Heart left ventricle (tissue), 16 donors: ENCODE measurements at regions not wholly inside any gene's neighbourhood (a gene's known extent, or its start where the extent isn't known, plus 50 kb on each side); places are given as distances from the start of the nearest gene placed in this dataset.

Experiments
- ATAC-seq, 4 donors: fragments of 200-7000 bp; cut with Tn5 transposase; one replicate each; pipeline ENCODE4 v1.9.1; 2020 to 2022; ENCODE audit warnings: moderate library complexity in 4 of 4, mild to moderate bottlenecking in 3 of 4, moderate number of reproducible peaks in 1 of 4
- DNase-seq, 5 donors: peaks; one replicate each; pipeline ENCODE4 v3.0.0-alpha.2; 2020
- H3K27ac ChIP-seq, 12 donors: fragments of 200-600 bp; sonication (generic) in 4 of 12; one replicate each; pipeline versions ENCODE4 v1.5.0 to v1.8.0; 2016 to 2022; ENCODE audit warnings: mild to moderate bottlenecking in 2 of 12
- H3K27me3 ChIP-seq, 9 donors: fragments of 200-600 bp; sonication (generic) in 2 of 9; one replicate each; pipeline versions ENCODE4 v1.5.1 to v1.8.0; 2016 to 2022; ENCODE audit warnings: mild to moderate bottlenecking in 3 of 9
- H3K36me3 ChIP-seq, 9 donors: fragments of 200-600 bp; sonication (generic) in 2 of 9; one replicate each; pipeline versions ENCODE4 v1.5.0 to v1.8.0; 2018 to 2022; ENCODE audit warnings: mild to moderate bottlenecking in 2 of 9
- H3K4me1 ChIP-seq, 12 donors: fragments of 200-600 bp; sonication (generic) in 4 of 12; one replicate each; pipeline versions ENCODE4 v1.5.0 to v1.8.0; 2016 to 2022; ENCODE audit warnings: mild to moderate bottlenecking in 3 of 12
- H3K4me3 ChIP-seq, 12 donors: fragments of 200-600 bp; sonication (generic) in 4 of 12; one replicate each; pipeline versions ENCODE4 v1.5.0 to v1.8.0; 2017 to 2022; ENCODE audit warnings: mild to moderate bottlenecking in 9 of 12, moderate library complexity in 4 of 12
- H3K9me3 ChIP-seq, 12 donors: fragments of 200-600 bp; sonication (generic) in 4 of 12; one replicate each; pipeline versions ENCODE4 v1.5.0 to v1.8.0; 2016 to 2022; ENCODE audit warnings: mild to moderate bottlenecking in 1 of 12
- POLR2A ChIP-seq, 2 donors: fragments of 450-650 bp; IDR thresholded peaks; one replicate each; pipeline ENCODE4 v1.6.1; 2017; ENCODE audit warnings: antibody characterized with exemption in 2 of 2, mild to moderate bottlenecking in 2 of 2, moderate library complexity in 2 of 2
- WGBS, 4 donors: extraction: QIAGEN DNeasy Blood & Tissue Kit in 2 of 4; methylation state at CpG; one replicate each; pipeline versions ENCODE4 v1.1.5 to v1.1.7; 2013 to 2018; 5-methylcytosine and 5-hydroxymethylcytosine counted together
- intact Hi-C, 10 donors: fragments of 100-400 bp; cut with DNase I; formaldehyde crosslinking; loops; one replicate each; pipeline versions ENCODE4 v1.11.1 to v1.14.2; 2022
- TF ChIP-seq, protein P1 (sequence below), 12 donors: fragments of 200-600 bp; sonication (generic) in 4 of 12; IDR thresholded peaks; one replicate each; pipeline versions ENCODE4 v1.5.0 to v1.8.0; 2018 to 2022; ENCODE audit warnings: antibody characterized with exemption in 12 of 12, mild to moderate bottlenecking in 5 of 12
- donor health status: ischemic (EF 13 %, LVEDD 7.1; RV severe dilation, severe dysfunction).
- donor health status: healthy with polysubstance abuse.
- donor health status: DM: no; HTN: yes; CAD: no.
- donor health status: DM: no; HTN: no; CAD: no.
- donor health status: ischemic (EF 25% LVEDD 6.9; RV normal size, moderate dysfunction).
- donor health status: ischemic (EF 25% LVEDD 5.7; RV mildly dilated, moderate dysfunction).
- donor health status: healthy.
- donor health status: DM: yes; HTN: yes; CAD: no.
- donor health status: ischemic (EF 35%, LVEDD 5.7; RV mildly dilated, moderate dysfunction).
- donor health status: nonischemic (EF 11% LVEDD 7.7; RV severe dilation, severe dysfunction).
- donor health status: DM: yes; HTN: yes; CAD: no.
- donor health status: PGD.
- donor health status: ischemic (EF 29% LVEDD 5.4; RV normal size, mild dysfunction).
- donor health status: nonischemic (EF 23%, LVEDD 6.1; RV moderate dilation, normal function).

DNA sequence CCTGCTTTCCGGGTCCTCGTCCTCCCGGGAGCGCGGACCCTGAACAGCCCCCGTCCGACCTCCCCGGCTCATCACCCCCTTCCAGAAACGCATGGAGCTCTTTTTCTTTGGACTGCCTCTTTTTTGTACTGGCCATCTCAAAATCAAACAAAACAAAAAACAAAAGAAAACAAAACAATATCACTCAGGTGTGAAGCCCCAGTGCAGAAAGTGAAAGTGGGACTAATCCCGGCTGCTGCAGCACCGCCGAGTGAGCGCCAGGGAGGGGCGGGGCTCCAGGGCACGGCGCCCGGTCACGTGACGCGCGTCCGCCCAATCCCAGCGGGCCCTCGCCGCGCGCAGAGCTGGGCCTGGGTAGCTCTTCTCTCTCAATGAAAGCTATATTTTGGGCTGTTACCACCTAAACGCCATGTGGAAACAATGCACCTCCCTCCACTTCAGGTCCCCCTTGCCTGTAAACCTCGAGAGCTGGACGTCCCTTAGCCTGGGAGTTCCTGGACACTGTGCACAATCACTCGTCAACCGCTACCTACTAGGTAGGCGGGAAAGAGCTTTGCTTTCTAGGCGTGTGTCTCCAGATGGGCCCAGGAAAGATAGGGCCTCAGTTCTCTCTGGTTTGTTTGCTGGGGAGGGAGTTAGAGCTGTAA lies 93.7 kb upstream of the PRDM1 start:
- DNase-seq (peak; percentile 76 to 92 (median 84)), ATAC-seq (peak; percentile 83 to 95 (median 95))
- H3K4me1 ChIP-seq, result peaks cover 0 to 37% (median 15%) of the 10 kb centered on the region in 12 donors
- 0 to 2% (median 1%) methylated on average over 33 to 34 of the region's 34 CpGs for WGBS, 4 donors
- H3K27me3 ChIP-seq, result peaks cover 26 to 100% (median 84%) of the 10 kb centered on the region in 9 donors
- H3K36me3 ChIP-seq, result no peaks in the 10 kb centered on the region
- peak in 1 of 2 donors; percentile 22 for TF ChIP-seq POLR2A (IDR thresholded peaks at IDR 0.05)
- TF ChIP-seq, protein P1, sequence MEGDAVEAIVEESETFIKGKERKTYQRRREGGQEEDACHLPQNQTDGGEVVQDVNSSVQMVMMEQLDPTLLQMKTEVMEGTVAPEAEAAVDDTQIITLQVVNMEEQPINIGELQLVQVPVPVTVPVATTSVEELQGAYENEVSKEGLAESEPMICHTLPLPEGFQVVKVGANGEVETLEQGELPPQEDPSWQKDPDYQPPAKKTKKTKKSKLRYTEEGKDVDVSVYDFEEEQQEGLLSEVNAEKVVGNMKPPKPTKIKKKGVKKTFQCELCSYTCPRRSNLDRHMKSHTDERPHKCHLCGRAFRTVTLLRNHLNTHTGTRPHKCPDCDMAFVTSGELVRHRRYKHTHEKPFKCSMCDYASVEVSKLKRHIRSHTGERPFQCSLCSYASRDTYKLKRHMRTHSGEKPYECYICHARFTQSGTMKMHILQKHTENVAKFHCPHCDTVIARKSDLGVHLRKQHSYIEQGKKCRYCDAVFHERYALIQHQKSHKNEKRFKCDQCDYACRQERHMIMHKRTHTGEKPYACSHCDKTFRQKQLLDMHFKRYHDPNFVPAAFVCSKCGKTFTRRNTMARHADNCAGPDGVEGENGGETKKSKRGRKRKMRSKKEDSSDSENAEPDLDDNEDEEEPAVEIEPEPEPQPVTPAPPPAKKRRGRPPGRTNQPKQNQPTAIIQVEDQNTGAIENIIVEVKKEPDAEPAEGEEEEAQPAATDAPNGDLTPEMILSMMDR (IDR thresholded peaks at IDR 0.05), result no peak
- H3K27ac ChIP-seq, result peak overlapping the region in 6 of 12 donors; percentile 24 to 96 (median 54)
- intact Hi-C loops, result loop anchor here in 7 of 10 donors (5.0 to 10.0 kb wide), 8 partner anchors 92 to 508 kb away; partner anchors contain the start of genes PRDM1 (in 6 of the 7) and ATG5 (in 1 of the 7)
- no peaks in the 10 kb centered on the region for H3K9me3 ChIP-seq
- H3K4me3 ChIP-seq, result peak overlapping the region; percentile 53 to 78 (median 62)

DNA sequence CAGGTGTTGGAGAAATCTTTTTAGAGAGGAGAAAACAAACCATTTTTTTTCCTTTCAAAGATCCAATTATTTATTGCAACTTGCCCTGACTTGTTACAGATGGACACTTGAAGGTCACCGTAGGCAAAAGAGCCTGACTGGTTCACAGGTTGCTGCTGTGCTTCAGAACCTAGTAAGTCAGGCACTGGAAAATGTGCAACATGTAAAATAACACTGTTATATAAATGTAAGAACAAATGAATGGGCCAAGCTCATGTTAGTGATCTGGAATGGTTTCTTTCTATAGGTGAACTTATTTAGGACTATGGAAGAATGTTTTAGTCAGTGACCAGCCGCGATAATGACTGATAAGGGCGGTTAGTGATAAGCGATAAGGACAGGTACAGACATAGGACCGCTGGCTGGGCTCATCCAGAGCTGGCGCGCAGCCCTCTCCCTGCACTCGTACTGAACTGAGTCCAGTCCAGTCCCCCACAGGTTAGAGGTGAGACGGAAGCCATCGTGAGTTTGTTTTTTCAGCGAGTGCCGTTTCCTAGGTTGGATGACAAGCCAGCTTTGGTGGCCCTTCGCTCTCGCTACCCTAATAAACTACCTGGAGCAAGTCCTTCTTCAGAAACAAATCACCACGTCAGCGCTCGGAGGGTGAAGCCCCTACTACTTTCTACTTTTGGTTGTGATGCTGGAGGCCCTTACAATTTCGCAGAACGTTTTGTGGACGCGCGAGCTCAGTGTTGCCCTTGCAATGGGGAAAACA lies 94.4 kb upstream of the PRDM1 start:
- ATAC-seq (no peak), DNase-seq (no peak)
- Histone ChIP-seq H3K4me1 (peaks cover 0 to 37% (median 15%) of the 10 kb centered on the region in 12 donors), H3K27ac (peak overlapping the region in 4 of 12 donors; percentile 24 to 96 (median 43)), H3K36me3 (no peaks in the 10 kb centered on the region), H3K4me3 (peak overlapping the region; percentile 53 to 78 (median 62)), H3K9me3 (no peaks in the 10 kb centered on the region), H3K27me3 (peaks cover 26 to 99% (median 84%) of the 10 kb centered on the region in 9 donors)
- no peak for TF ChIP-seq POLR2A (IDR thresholded peaks at IDR 0.05)
- TF ChIP-seq, protein P1 (IDR thresholded peaks at IDR 0.05), result no peak
- WGBS, 4 donors, result 6 to 9% (median 8%) methylated on average over 14 to 23 of the region's 23 CpGs
- intact Hi-C loops, result loop anchor here in 7 of 10 donors (5.0 to 10.0 kb wide), 8 partner anchors 93 to 507 kb away; partner anchors contain the start of genes PRDM1 (in 6 of the 7) and ATG5 (in 1 of the 7)

DNA sequence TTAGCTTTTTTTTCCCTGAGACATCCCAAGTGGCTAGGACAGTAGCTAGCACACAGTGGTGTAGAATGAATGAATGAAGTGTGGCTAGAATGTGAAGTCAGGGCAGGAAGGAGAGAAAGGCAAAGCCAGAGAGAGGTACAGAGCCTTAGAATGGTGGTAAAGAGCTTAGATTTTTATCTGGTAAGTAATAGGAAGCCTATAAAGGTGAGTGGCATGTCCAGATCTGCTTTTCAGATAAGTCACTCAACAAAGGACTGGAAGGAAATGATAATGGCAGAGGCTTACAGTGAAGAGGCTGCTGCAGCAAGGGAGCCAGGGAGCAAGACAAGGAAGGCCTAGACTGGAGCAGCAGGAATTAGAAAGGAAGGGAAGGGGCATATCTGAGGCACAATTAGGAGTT lies 96.0 kb upstream of the PRDM1 start:
- peaks cover 23 to 98% (median 84%) of the 10 kb centered on the region in 9 donors for H3K27me3 ChIP-seq

More for the DNA sequence above, 96.0 kb upstream of the PRDM1 start:
- no peak for ATAC-seq
- intact Hi-C loops, result loop anchor here in 7 of 10 donors (5.0 to 10.0 kb wide), 8 partner anchors 95 to 505 kb away; partner anchors contain the start of genes PRDM1 (in 6 of the 7) and ATG5 (in 1 of the 7)
- peaks cover 0 to 45% (median 24%) of the 10 kb centered on the region in 12 donors for H3K4me1 ChIP-seq
- H3K4me3 ChIP-seq, result no peak overlapping the region
- H3K27ac ChIP-seq, result no peak overlapping the region
- no peaks in the 10 kb centered on the region for H3K36me3 ChIP-seq
- no peak for DNase-seq
- no peaks in the 10 kb centered on the region for H3K9me3 ChIP-seq
- TF ChIP-seq POLR2A (IDR thresholded peaks at IDR 0.05), result no peak
- TF ChIP-seq, protein P1 (IDR thresholded peaks at IDR 0.05), result no peak
